ENCODE measurements at regions not wholly inside any gene's neighbourhood (a gene's known extent, or its start where the extent isn't known, plus 50 kb on each side); places are given as distances from the start of the nearest gene placed in this dataset.

DNA sequence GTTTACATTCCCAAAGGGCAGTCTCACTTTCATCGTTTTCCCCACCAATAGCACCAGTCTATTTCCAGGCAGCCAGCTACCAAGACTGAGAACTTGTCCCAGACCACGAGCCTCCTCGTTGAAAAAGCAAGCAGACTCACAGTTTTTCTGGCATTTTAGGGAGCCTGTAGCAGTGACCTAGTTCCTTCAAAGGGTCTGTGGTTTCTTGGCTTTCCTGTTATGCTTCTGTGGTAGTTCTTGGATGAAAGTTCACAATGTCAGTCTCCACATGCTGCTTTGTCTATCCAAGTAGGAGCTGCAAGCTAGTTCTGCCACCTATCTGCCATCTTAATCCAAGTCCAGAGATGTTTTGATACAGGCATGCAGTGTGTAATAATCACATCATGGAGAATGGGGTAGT is 151.6 kb upstream of the ZC4H2 start:
- Histone ChIP-seq H3K27me3 (ENCODE audit: control insufficient read depth, insufficient read depth, low read length) (no peaks in the 10 kb centered on the region), H3K9me3 (ENCODE audit: control insufficient read depth, insufficient read depth, low read depth, low read length) (no peaks in the 10 kb centered on the region; the same call in 1 of the 2 replicates), H3K4me3 (ENCODE audit: low read depth in 2 of 2, low read length in 2 of 2) (no peak overlapping the region), H3K36me3 (ENCODE audit: control insufficient read depth, insufficient read depth, low read length) (no peaks in the 10 kb centered on the region), H3K27ac (ENCODE audit: low read length) (no peak overlapping the region), H3K4me1 (ENCODE audit: control insufficient read depth, insufficient read depth, low read length) (no peaks in the 10 kb centered on the region)
- in situ Hi-C loops (cut with HindIII; ENCODE audit: low pct_unique_long_range_greater_than_20kb, low sequenced_read_pairs): no loop called here
- intact Hi-C loops (cut with micrococcal nuclease; ENCODE audit: unreplicated experiment): no loop called here
- TF ChIP-seq TCF7L2 (IDR thresholded peaks at IDR 0.05; ENCODE audit: low read depth, low read length) (no peak), POLR2AphosphoS5 (IDR thresholded peaks at IDR 0.05; ENCODE audit: low read depth, low read length) (no peak), SIN3A (IDR thresholded peaks at IDR 0.05; ENCODE audit: borderline replicate concordance, insufficient read depth, low read depth, low read length) (no peak)
- TF ChIP-seq, protein P1, sequence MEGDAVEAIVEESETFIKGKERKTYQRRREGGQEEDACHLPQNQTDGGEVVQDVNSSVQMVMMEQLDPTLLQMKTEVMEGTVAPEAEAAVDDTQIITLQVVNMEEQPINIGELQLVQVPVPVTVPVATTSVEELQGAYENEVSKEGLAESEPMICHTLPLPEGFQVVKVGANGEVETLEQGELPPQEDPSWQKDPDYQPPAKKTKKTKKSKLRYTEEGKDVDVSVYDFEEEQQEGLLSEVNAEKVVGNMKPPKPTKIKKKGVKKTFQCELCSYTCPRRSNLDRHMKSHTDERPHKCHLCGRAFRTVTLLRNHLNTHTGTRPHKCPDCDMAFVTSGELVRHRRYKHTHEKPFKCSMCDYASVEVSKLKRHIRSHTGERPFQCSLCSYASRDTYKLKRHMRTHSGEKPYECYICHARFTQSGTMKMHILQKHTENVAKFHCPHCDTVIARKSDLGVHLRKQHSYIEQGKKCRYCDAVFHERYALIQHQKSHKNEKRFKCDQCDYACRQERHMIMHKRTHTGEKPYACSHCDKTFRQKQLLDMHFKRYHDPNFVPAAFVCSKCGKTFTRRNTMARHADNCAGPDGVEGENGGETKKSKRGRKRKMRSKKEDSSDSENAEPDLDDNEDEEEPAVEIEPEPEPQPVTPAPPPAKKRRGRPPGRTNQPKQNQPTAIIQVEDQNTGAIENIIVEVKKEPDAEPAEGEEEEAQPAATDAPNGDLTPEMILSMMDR (IDR thresholded peaks at IDR 0.05): no peak
- TF ChIP-seq, protein P2, sequence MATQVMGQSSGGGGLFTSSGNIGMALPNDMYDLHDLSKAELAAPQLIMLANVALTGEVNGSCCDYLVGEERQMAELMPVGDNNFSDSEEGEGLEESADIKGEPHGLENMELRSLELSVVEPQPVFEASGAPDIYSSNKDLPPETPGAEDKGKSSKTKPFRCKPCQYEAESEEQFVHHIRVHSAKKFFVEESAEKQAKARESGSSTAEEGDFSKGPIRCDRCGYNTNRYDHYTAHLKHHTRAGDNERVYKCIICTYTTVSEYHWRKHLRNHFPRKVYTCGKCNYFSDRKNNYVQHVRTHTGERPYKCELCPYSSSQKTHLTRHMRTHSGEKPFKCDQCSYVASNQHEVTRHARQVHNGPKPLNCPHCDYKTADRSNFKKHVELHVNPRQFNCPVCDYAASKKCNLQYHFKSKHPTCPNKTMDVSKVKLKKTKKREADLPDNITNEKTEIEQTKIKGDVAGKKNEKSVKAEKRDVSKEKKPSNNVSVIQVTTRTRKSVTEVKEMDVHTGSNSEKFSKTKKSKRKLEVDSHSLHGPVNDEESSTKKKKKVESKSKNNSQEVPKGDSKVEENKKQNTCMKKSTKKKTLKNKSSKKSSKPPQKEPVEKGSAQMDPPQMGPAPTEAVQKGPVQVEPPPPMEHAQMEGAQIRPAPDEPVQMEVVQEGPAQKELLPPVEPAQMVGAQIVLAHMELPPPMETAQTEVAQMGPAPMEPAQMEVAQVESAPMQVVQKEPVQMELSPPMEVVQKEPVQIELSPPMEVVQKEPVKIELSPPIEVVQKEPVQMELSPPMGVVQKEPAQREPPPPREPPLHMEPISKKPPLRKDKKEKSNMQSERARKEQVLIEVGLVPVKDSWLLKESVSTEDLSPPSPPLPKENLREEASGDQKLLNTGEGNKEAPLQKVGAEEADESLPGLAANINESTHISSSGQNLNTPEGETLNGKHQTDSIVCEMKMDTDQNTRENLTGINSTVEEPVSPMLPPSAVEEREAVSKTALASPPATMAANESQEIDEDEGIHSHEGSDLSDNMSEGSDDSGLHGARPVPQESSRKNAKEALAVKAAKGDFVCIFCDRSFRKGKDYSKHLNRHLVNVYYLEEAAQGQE (IDR thresholded peaks at IDR 0.05; ENCODE audit: insufficient read depth in 1 of 2, low read depth in 2 of 2, low read length in 1 of 2): no peak
- ChIA-PET CTCF (no interaction called here), POLR2A (no interaction called here)
- no TSS peak for BruUV-seq (replicated peaks)
- ATAC-seq (no peak), DNase-seq (ENCODE audit: low read depth, low spot score) (no peak)

DNA sequence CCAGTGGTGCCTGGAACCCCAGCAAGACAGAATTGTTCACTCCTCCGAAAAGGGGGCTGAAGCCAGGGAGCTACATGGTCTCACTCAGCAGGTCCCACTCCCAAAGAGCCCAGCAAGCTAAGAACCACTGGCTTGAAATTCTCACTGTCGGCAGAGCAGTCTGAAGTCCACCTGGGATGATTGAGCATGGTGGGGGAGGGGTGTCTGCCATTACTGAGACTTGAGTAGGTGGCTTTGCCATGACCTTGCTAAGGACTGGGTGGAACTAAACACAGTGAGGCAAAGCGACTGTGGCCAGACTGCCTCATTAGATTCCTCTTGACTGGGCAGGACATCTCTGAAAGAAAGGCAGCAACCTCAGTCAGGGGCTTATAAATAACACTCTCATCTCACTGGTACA is 122.6 kb upstream of the ZC4H2 start:
- intact Hi-C loops (cut with micrococcal nuclease; ENCODE audit: unreplicated experiment) (no loop called here), in situ Hi-C loops (cut with HindIII; ENCODE audit: low pct_unique_long_range_greater_than_20kb, low sequenced_read_pairs) (no loop called here)
- no TSS peak for BruUV-seq (replicated peaks)

More for the DNA sequence above, 122.6 kb upstream of the ZC4H2 start:
- no peak for DNase-seq (ENCODE audit: low read depth, low spot score)
- Histone ChIP-seq H3K4me1 (ENCODE audit: control insufficient read depth, insufficient read depth, low read length) (no peaks in the 10 kb centered on the region), H3K9me3 (ENCODE audit: control insufficient read depth, insufficient read depth, low read depth, low read length) (no peaks in the 10 kb centered on the region), H3K27me3 (ENCODE audit: control insufficient read depth, insufficient read depth, low read length) (no peaks in the 10 kb centered on the region), H3K36me3 (ENCODE audit: control insufficient read depth, insufficient read depth, low read length) (no peaks in the 10 kb centered on the region), H3K4me3 (ENCODE audit: low read depth in 2 of 2, low read length in 2 of 2) (no peak overlapping the region), H3K27ac (ENCODE audit: low read length) (no peak overlapping the region)
- POLR2A ChIA-PET: no interaction called here
- CTCF ChIA-PET: no interaction called here
- TF ChIP-seq SIN3A (IDR thresholded peaks at IDR 0.05; ENCODE audit: borderline replicate concordance, insufficient read depth, low read depth, low read length) (no peak), TCF7L2 (IDR thresholded peaks at IDR 0.05; ENCODE audit: low read depth, low read length) (no peak), POLR2AphosphoS5 (IDR thresholded peaks at IDR 0.05; ENCODE audit: low read depth, low read length) (no peak)
- TF ChIP-seq, protein P1 (IDR thresholded peaks at IDR 0.05): no peak
- TF ChIP-seq, protein P2 (IDR thresholded peaks at IDR 0.05; ENCODE audit: insufficient read depth in 1 of 2, low read depth in 2 of 2, low read length in 1 of 2): no peak
- ATAC-seq: no peak

Data from Panc1 (cell line).